Natural killer cell (primary cell): ENCODE measurements at regions not wholly inside any gene's neighbourhood (a gene's known extent, or its start where the extent isn't known, plus 50 kb on each side); places are given as distances from the start of the nearest gene placed in this dataset.

Source experiments
- ATAC-seq, 3 donors: fragments of 150-1000 bp in 2 of 3; fragments of 200-7000 bp in 1 of 3; cut with Tn5 transposase; 1 replicate in 1 of 3; 2 replicates in 2 of 3; pipeline ENCODE4 v1.10.0; 2021; ENCODE audit warnings: mild to moderate bottlenecking in 2 of 3, moderate library complexity in 2 of 3
- DNase-seq, 2 donors: peaks; one replicate each; pipeline versions ENCODE4 v3.0.0 to v3.0.0-alpha.2; 2013 to 2021; ENCODE audit warnings: mixed read lengths in 1 of 2
- H3K27ac ChIP-seq: one replicate; pipeline ENCODE4 v1.5.1; 2013; ENCODE audit warnings: mild to moderate bottlenecking, low read length
- H3K27me3 ChIP-seq: one replicate; pipeline ENCODE4 v1.6.1; 2013; ENCODE audit warnings: low read length; ENCODE audit not compliant: control insufficient read depth, insufficient read depth
- H3K36me3 ChIP-seq: one replicate; pipeline ENCODE4 v1.6.1; 2013; ENCODE audit warnings: low read length; ENCODE audit not compliant: control insufficient read depth, insufficient read depth
- H3K4me1 ChIP-seq: one replicate; pipeline ENCODE4 v1.6.1; 2013; ENCODE audit warnings: low read length; ENCODE audit not compliant: control insufficient read depth, insufficient read depth
- H3K4me3 ChIP-seq: one replicate; pipeline ENCODE4 v1.5.1; 2013; ENCODE audit warnings: low read length
- H3K9me3 ChIP-seq: one replicate; pipeline ENCODE4 v1.6.1; 2013; ENCODE audit warnings: low read length; ENCODE audit not compliant: control insufficient read depth, insufficient read depth
- H3K27ac Mint-ChIP-seq, 2 donors: one replicate each; pipeline ENCODE4 v1.8.0; 2022; ENCODE audit warnings: mild to moderate bottlenecking in 2 of 2, mixed read lengths in 2 of 2, moderate library complexity in 1 of 2
- H3K27me3 Mint-ChIP-seq, 2 donors: one replicate each; pipeline ENCODE4 v1.8.0; 2022; ENCODE audit warnings: low read depth in 2 of 2, mixed read lengths in 2 of 2
- H3K36me3 Mint-ChIP-seq: one replicate; pipeline ENCODE4 v1.8.0; 2022; ENCODE audit warnings: mixed read lengths
- H3K4me1 Mint-ChIP-seq, 2 donors: one replicate each; pipeline ENCODE4 v1.8.0; 2022; ENCODE audit warnings: mixed read lengths in 2 of 2
- H3K4me3 Mint-ChIP-seq: one replicate; pipeline ENCODE4 v1.8.0; 2022; ENCODE audit warnings: mild to moderate bottlenecking, moderate library complexity, mixed read lengths
- H3K9me3 Mint-ChIP-seq, 2 donors: one replicate each; pipeline ENCODE4 v1.8.0; 2022; ENCODE audit warnings: mixed read lengths in 2 of 2
- CTCF ChIP-seq: fragments of 200-600 bp; IDR thresholded peaks from one replicate; pipeline ENCODE4 v1.8.0; 2022; ENCODE audit warnings: antibody characterized with exemption
- WGBS: methylation state at CpG from one replicate; pipeline ENCODE4 v1.1.7; 2013; ENCODE audit warnings: missing lambda C conversion rate; ENCODE audit not compliant: insufficient coverage; 5-methylcytosine and 5-hydroxymethylcytosine counted together
- intact Hi-C: fragments of 100-400 bp; cut with micrococcal nuclease; formaldehyde crosslinking; loops from one replicate; pipeline ENCODE4 v1.14.2; 2022

- Histone ChIP-seq H3K36me3 (no peaks in the 10 kb centered on the region), H3K27me3 (no peaks in the 10 kb centered on the region), H3K4me1 (no peaks in the 10 kb centered on the region), H3K4me3 (no peak overlapping the region), H3K9me3 (no peaks in the 10 kb centered on the region), H3K27ac (no peak overlapping the region)
- no peak for ATAC-seq
- TF ChIP-seq CTCF, result no peak
- Mint-ChIP-seq H3K9me3 (peaks cover 13 to 17% of the 10 kb centered on the region in 2 donors), H3K27ac (no peak overlapping the region), H3K27me3 (no peaks in the 10 kb centered on the region), H3K4me3 (no peak overlapping the region), H3K4me1 (no peaks in the 10 kb centered on the region), H3K36me3 (peaks cover 6% of the 10 kb centered on the region)
- no peak for DNase-seq
- intact Hi-C loops, result no loop called here
These were observed 447.3 kb downstream of the TMX3 start for GRCh38 chr18:68267583-68267982.

GRCh38 chr18:68263481-68263880 is 451.4 kb downstream of the TMX3 start:
- Mint-ChIP-seq H3K27me3 (no peaks in the 10 kb centered on the region), H3K36me3 (peaks cover 6% of the 10 kb centered on the region), H3K9me3 (peaks cover 11 to 17% of the 10 kb centered on the region in 2 donors), H3K4me1 (no peaks in the 10 kb centered on the region), H3K4me3 (no peak overlapping the region), H3K27ac (no peak overlapping the region)
- H3K27ac ChIP-seq, result no peak overlapping the region
- intact Hi-C loops, result no loop called here
- H3K4me3 ChIP-seq, result no peak overlapping the region
- H3K4me1 ChIP-seq, result no peaks in the 10 kb centered on the region
- no peak for TF ChIP-seq CTCF
- ATAC-seq (no peak), DNase-seq (no peak)
- WGBS, result 86% methylated on average over 5 of the region's 5 CpGs
- H3K27me3 ChIP-seq, result no peaks in the 10 kb centered on the region
- no peaks in the 10 kb centered on the region for H3K9me3 ChIP-seq
- no peaks in the 10 kb centered on the region for H3K36me3 ChIP-seq

DNA sequence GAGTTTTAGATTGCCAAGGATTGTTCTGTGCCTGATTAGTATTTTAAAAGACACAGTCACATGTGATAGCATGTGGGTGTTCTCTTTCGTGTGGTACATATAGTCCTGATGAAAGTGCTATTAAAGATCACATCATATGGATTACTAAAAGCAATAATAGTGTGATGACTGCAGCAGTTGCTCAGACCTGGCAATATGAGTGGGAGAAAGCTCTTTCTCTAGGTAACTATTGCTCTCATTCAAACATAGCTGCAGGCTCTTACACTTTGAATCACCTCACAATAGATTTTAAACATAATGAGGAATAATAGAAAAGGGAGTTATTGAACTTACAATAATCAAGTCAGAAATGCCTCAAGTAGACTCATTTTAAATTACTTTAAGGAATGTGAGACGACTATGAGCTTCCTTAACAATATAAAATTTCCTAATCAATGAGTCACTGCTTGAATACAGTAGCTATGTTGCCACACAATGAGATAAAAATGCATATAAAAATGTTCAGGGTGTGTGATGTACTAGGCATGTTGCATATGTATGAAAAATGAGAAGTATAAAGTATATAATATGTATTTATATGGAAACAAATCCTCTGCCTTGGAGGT is 452.1 kb downstream of the TMX3 start:
- H3K27ac Mint-ChIP-seq, result no peak overlapping the region

More for the DNA sequence above, 452.1 kb downstream of the TMX3 start:
- DNase-seq (no peak), ATAC-seq (no peak)
- peaks cover 6% of the 10 kb centered on the region for H3K36me3 Mint-ChIP-seq
- Histone ChIP-seq H3K4me1 (no peaks in the 10 kb centered on the region), H3K36me3 (no peaks in the 10 kb centered on the region), H3K9me3 (no peaks in the 10 kb centered on the region), H3K27ac (no peak overlapping the region), H3K27me3 (no peaks in the 10 kb centered on the region), H3K4me3 (no peak overlapping the region)
- WGBS, result no CpG with 5 or more reads among the region's 2 CpGs
- intact Hi-C loops, result no loop called here
- no peaks in the 10 kb centered on the region for H3K4me1 Mint-ChIP-seq
- no peak overlapping the region for H3K4me3 Mint-ChIP-seq
- H3K27me3 Mint-ChIP-seq, result no peaks in the 10 kb centered on the region
- H3K9me3 Mint-ChIP-seq, result peaks cover 11 to 14% of the 10 kb centered on the region in 2 donors
- TF ChIP-seq CTCF, result no peak
